Globus pallidus (tissue), 1 donor: ENCODE measurements at regions not wholly inside any gene's neighbourhood (a gene's known extent, or its start where the extent isn't known, plus 50 kb on each side); places are given as distances from the start of the nearest gene placed in this dataset.
"Not testable (repeated sequence)": the region's sequence is repeated elsewhere in the genome, so short reads cannot be mapped to it uniquely, and the experiment has no call there.

Experiments
- DNase-seq: peaks from one replicate; pipeline ENCODE4 v3.0.0-alpha.2; 2015; ENCODE audit warnings: low spot score

DNA sequence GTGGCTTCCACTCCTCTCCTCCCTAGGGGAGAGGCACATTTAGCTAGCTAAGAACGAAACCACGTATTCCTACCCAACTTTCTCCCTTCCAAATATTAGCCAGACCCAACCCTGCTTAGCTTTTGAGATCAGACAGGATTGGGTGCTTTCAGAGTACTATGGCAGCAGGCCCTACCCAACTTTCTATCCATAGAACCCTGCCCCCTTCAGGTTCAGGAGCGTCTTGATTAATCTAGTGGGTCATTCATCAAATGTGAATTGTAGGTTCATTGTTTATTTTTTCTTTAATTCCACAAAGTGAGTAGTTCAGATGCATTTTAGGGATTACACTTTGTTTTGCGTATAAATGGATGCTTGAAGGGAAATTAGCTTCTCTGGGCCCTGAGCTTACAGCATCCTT lies 188.3 kb downstream of the MIB1 start:
- no peak for DNase-seq

- no peak for DNase-seq
Measured at GRCh38 chr18:21930177-21930576, 189.6 kb downstream of the MIB1 start.

GRCh38 chr18:21933931-21934765 lies 193.6 kb downstream of the MIB1 start:
- no peak for DNase-seq

GRCh38 chr18:21934766-21935015 lies 194.1 kb downstream of the MIB1 start:
- DNase-seq = no peak

DNA sequence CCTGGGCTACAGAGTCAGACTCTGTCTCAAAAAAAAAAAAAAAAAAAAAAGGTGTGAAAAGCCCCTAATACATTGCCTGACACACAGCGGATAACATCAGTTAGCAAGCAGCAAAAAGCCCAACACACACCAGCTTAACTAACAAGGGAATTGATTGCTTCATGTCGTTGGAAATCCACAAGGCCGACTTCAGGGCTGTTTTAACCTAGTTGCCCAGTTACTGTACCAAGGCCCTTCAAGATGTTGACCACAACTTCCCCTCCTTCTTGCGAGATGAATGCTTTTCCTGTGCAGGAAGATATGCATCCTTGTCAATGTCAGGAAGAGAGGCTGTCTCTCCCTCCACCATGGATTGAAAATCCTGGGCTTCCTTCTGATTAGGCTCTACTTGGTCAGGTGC lies 202.9 kb downstream of the MIB1 start:
- DNase-seq = no peak

DNA sequence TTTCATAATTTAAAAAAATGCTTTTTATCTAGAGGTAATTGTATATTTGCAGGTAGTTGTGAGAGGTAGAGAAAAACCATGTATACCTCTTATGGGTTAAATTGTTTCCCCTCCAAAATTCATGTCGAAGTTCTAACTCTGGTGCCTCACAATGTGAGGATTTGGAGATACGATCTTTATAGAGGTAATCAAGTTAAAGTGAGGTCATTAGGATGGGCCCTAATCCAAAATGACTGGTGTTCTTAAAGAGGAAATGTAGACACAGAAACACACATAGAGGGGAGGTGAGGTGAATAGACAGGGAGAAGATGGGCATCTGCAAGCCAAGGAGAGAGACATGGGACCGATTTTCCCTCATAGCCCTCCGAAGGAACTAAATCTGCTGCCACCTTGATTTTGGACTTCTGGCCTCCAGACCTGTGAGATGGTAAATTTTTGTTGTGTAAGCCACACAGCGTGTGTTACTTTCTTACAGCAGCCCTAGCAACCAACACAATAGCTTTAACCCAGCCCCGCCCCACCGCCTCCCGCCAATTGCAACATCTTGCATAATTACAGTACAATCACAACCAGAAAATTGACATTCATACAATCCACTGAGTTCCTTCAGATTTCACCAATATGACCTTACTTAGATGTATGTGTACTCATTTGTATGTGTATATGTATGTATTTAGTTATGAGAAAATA lies 208.9 kb downstream of the MIB1 start:
- DNase-seq = no peak

GRCh38 chr18:21955757-21956652 lies 213.4 kb upstream of the GATA6 start:
- peak; percentile 45 for DNase-seq

DNA sequence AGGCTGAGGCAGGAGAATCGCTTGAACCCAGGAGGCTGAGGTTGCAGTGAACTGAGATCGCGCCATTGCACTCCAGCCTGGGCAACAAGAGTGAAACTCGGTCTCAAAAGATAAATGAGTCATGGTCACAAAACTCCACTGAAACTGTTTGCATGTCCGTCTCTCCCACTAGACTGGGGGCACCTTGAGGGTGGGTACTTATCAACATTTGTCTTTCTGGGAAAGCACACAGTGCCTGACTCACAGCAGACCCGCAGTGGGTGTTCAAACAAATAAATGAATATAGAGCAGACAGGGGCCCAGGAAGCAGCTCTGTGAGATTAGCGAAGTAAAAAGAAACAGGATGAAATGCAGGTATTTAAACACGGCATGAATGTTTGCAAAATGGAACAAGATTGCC lies 211.1 kb upstream of the GATA6 start:
- DNase-seq = no peak

DNA sequence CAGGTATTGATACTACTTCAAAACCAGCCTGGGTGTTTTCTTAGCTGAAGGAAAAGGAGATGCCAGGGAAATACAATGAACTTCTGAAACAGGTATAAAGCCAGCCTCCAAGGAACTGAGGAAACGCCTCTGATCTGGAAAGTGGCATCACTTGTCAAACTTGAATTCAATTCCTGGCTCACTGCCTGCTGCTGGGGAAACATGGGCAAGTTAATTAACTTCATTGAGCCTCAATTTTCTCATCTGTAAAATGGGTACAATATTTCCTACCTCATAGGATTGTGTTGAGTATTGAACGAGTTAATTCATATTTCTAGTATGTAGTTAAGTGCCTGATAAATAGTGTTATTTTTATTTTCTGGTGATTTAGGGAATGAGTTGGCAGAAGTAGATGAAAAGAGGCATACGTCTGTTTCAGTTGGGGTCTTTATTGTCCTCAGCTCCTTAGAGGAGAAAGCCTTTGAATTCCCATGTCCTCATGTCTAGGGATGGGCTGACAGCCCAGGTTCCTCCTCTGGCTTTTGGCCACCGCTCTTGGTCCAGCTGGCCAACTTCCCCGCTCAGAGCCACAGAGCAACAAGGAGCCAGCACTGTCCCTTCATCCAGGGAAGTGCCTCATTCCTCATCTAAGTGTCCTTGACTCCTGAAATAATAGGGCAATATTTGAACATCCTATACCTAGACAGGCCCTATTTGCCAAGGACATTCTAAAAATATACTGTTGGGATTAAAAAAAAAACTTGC lies 210.5 kb upstream of the GATA6 start:
- DNase-seq = no peak

DNA sequence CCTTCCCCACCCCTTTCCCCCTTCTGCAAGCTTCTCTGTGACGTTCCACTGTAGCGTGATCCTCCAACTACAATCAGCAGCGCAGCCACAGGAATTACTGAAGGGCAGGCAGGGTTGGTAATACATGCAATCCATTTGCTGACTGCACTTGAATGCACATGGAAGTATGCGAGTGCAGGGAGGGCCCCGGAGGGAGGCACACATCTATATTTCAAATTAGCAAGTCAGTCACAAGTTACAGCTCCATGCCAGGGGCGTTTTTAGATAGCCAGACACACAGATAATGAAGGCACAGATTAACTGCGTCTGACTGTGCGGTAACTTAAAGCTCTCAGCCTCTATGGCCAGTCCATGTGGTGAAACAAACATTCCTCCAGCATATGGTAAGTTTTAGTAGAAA lies 209.2 kb upstream of the GATA6 start:
- no peak for DNase-seq

DNA sequence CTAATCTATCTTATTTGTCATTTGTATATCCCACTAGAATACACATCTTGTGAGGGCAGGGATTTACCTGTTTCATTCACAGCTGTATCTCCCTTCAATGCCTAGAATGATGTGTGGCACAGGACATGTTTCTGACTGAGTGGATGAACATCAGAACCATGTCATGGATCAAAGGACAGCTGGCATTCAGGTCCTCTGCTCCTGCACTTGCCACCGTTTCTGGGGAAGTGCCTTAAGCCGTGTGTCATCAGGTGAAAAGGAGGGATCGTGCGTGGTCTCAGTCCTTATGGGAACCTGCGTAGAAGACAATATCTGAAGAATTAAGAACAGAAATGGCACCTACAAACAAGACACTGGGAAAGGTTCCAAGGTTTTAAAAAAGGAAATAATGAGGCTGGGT lies 206.1 kb upstream of the GATA6 start:
- DNase-seq = no peak

DNA sequence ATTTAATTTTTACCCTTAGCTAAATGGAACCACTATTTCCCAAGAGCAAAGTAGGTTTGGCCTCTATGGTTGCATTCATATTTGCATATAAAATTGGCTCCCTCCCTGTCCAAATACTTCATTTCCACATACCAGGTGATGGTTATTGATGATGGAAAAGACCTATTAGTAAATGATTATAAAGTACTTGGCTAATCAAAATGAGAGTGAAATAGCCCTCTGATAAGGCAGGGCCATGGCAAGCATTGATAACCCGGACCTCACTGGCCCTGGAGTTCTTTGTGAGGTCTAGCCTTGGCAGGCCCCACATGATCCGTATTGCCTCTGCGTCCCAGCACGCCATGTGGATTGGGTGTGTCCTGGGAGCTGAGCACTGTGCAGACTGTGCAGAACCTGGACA lies 201.1 kb upstream of the GATA6 start:
- no peak for DNase-seq

- no peak for DNase-seq
Measured at GRCh38 chr18:21972281-21972680, 197.1 kb upstream of the GATA6 start.

- not testable (repeated sequence) for DNase-seq
Measured at GRCh38 chr18:21975954-21976353, 193.4 kb upstream of the GATA6 start.

- no peak for DNase-seq
Measured at GRCh38 chr18:21978546-21979170, 190.7 kb upstream of the GATA6 start.

DNA sequence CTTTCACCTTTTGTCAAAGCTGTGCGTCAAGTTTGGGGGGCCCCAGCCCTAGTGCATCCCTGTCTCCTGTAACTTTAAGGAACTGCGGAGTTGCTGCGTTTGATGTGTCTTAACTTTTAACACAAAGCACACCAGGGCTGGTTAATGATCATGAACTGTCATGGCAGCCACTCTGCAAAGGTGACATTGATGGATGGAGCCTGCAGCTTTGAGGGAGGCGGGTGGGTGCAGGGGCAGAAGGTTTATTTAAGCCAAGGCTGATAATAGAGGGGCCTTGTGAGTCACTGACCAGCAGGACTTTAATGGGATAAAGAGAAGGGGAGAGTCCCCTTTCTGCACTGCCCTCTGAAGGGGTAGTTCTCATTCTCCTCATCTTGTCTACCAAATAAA lies 190.2 kb upstream of the GATA6 start:
- no peak for DNase-seq

DNA sequence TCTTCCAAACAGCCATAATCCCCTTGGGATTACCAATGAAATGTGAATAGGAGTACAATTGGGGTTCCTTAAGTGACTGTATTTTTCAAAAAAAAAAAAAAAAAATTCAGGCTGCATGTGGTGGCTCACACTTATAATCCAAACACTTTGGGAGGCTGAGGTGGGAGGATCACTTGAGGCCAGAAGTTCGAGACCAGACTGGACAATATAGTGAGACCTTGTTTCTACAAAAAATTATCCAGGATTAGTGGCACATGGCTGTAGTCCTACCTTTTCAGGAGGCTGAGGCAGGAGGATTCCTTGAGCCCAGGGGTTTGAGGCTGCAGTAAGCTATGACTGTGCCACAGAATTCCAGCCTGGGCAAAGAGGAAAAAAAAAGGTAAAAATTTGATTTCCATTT lies 189.6 kb upstream of the GATA6 start:
- no peak for DNase-seq

- DNase-seq = no peak
Measured at GRCh38 chr18:21980744-21981143, 188.6 kb upstream of the GATA6 start.

DNA sequence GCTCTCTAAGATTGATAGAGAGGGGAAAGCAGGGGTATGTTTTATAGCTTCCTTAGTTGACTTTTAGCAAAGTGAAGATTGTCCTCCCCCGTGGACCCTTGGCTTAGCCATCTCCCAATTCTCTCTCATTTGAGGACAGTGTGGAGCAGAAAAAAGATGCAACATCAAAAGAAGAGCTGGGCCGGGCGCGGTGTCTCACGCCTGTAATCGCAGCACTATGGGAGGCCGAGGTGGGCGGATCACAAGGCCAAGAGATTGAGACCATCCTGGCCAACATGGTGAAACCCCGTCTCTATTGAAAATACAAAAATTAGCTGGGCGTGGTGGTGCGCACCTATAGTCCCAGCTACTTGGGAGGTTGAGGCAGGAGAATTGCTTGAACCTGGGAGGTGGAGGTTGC lies 187.9 kb upstream of the GATA6 start:
- not testable (repeated sequence) for DNase-seq

GRCh38 chr18:21991081-21991534 lies 178.3 kb upstream of the GATA6 start:
- no peak for DNase-seq

DNA sequence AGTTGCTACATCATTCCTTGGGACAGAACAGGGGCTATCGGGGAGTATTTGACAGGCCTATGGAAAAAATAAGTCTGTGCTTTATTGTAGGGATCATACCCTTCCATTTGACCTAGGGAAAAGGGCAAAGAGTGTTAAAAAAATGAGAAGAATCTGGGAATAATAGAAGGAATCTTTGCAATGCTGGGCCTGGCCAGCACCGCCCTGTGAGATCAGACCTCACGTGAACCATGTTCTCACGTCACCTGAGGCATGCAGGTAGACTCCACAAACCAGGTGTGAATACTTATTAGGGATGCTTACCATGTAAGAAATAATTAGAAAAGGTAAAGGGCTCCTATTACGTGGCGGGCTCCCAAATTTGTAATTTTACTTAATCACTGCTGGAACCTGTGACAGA lies 177.5 kb upstream of the GATA6 start:
- DNase-seq = no peak
